Brain microvascular endothelial cell (primary cell): ENCODE measurements at regions not wholly inside any gene's neighbourhood (a gene's known extent, or its start where the extent isn't known, plus 50 kb on each side); places are given as distances from the start of the nearest gene placed in this dataset.
"Not testable (repeated sequence)": the region's sequence is repeated elsewhere in the genome, so short reads cannot be mapped to it uniquely, and the experiment has no call there.

Experiments used
- DNase-seq: peaks from one replicate; pipeline ENCODE4 v3.0.0-alpha.2; 2020
- H3K27ac ChIP-seq: fragments of 250-450 bp; sonication (Bioruptor Pico); 2 replicates; pipeline ENCODE4 v1.5.1; 2020; ENCODE audit warnings: mild to moderate bottlenecking, moderate library complexity
- H3K27me3 ChIP-seq: fragments of 250-450 bp; sonication (Bioruptor Pico); replicated peaks from 2 replicates; pipeline ENCODE4 v1.5.1; 2020; ENCODE audit warnings: mild to moderate bottlenecking
- H3K36me3 ChIP-seq: fragments of 250-450 bp; sonication (Bioruptor Pico); replicated peaks from 2 replicates; pipeline ENCODE4 v1.5.1; 2020; ENCODE audit warnings: mild to moderate bottlenecking
- H3K4me3 ChIP-seq: 2 replicates; pipeline ENCODE4 v1.5.1; 2011; ENCODE audit warnings: low read depth, mild to moderate bottlenecking, control low read depth, low read length, moderate library complexity
- CTCF ChIP-seq: IDR thresholded peaks from 2 replicates; pipeline ENCODE4 v1.5.1; 2011; ENCODE audit warnings: low read depth, mild to moderate bottlenecking, moderate library complexity, low read length, control low read depth, inconsistent platforms; ENCODE audit errors: missing control alignments
- in situ Hi-C: cut with HindIII; loops from 2 replicates; pipeline ENCODE4 v1.10.0; 2017; ENCODE audit warnings: low sequenced_read_pairs, low pct_ligation_motif_present

GRCh38 chr6:84635081-84635761, 129.2 kb downstream of the TBX18 start:
- in situ Hi-C loops, result no loop called here
- Histone ChIP-seq H3K27ac (peak overlapping the region; percentile 85), H3K27me3 (no peaks in the 10 kb centered on the region), H3K4me3 (no peak overlapping the region), H3K36me3 (no peaks in the 10 kb centered on the region)
- peak; percentile 84 for DNase-seq
- no peak for TF ChIP-seq CTCF

- TF ChIP-seq CTCF, result no peak
- no peaks in the 10 kb centered on the region for H3K27me3 ChIP-seq
- no peak overlapping the region for H3K4me3 ChIP-seq
- no peaks in the 10 kb centered on the region for H3K36me3 ChIP-seq
- in situ Hi-C loops, result no loop called here
- DNase-seq, result peak; percentile 47
- peak overlapping the region; percentile 85 for H3K27ac ChIP-seq
Measured at GRCh38 chr6:84633771-84634170, 130.6 kb downstream of the TBX18 start.

- in situ Hi-C loops, H3K27ac ChIP-seq, DNase-seq, H3K27me3 ChIP-seq, H3K4me3 ChIP-seq, H3K36me3 ChIP-seq: not testable (repeated sequence)
Measured at GRCh38 chr6:84626527-84626926, 137.9 kb downstream of the TBX18 start.

GRCh38 chr6:84625506-84625905, 138.9 kb downstream of the TBX18 start:
- Histone ChIP-seq H3K27ac (peak overlapping the region; percentile 90), H3K36me3 (no peaks in the 10 kb centered on the region), H3K4me3 (no peak overlapping the region), H3K27me3 (no peaks in the 10 kb centered on the region)
- no peak for TF ChIP-seq CTCF
- in situ Hi-C loops, result no loop called here
- no peak for DNase-seq

- Histone ChIP-seq H3K27ac (peak overlapping the region; percentile 90), H3K36me3 (no peaks in the 10 kb centered on the region), H3K4me3 (no peak overlapping the region), H3K27me3 (no peaks in the 10 kb centered on the region)
- in situ Hi-C loops, result no loop called here
- DNase-seq, result peak; percentile 91
- TF ChIP-seq CTCF, result no peak
Measured at GRCh38 chr6:84623956-84624680, 140.3 kb downstream of the TBX18 start.

DNA sequence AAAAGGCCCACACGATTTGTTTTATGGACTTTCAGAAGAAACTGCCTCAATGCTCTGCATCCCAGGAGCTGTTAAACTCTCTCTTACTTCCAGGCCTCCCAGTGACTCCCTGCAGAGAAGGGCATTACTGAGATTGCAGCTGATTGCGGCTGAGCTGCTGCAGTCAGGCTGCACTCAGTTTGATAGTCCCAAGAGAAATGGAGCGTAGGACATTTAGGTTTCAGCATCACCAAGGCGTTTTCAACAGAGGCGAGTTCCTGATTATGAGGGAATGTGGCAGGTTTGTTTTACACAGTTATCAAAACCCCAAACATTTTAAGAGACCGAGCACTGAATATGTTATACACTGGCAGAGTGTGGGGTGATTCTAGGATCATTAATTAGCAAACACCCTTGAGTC, 145.6 kb downstream of the TBX18 start:
- peak; percentile 80 for DNase-seq
- in situ Hi-C loops, result no loop called here
- Histone ChIP-seq H3K27me3 (no peaks in the 10 kb centered on the region), H3K27ac (peak overlapping the region; percentile 97), H3K4me3 (no peak overlapping the region), H3K36me3 (no peaks in the 10 kb centered on the region)
- TF ChIP-seq CTCF, result no peak
